K562 (cell line): ENCODE measurements at regions not wholly inside any gene's neighbourhood (a gene's known extent, or its start where the extent isn't known, plus 50 kb on each side); places are given as distances from the start of the nearest gene placed in this dataset.

Source experiments
- ATAC-seq: fragments of 200-7000 bp; cut with Tn5 transposase; 3 replicates; pipeline ENCODE4 v1.9.1; 2020; ENCODE audit warnings: moderate library complexity
- BruUV-seq: library from RNA; stranded (reverse); fragments of 400-500 nt; replicated peaks from 2 replicates; lab custom pipeline; 2021; lab: Mats Ljungman, UMichigan
- CTCF ChIA-PET: fragments of 300-600 bp; formaldehyde crosslinking; extraction: SDS; loops from one replicate; lab custom pipeline; 2021; ENCODE audit warnings: low intra/inter-chr PET ratio; lab: Yijun Ruan, JAX
- POLR2A ChIA-PET: fragments of 300-600, 350-650 bp; sonication (Branson Sonifier 250); formaldehyde crosslinking; extraction: SDS; loops from one replicate; lab custom pipeline; 2021; ENCODE audit warnings: antibody characterized with exemption, inconsistent platforms; lab: Yijun Ruan, JAX
- DNase-seq, 4 experiments: peaks; one replicate each; pipeline versions ENCODE4 v3.0.0 to v3.0.0-alpha.2; 2011 to 2018; ENCODE audit warnings: low spot score in 3 of 4, mixed read lengths in 3 of 4; ENCODE audit errors: extremely low read depth in 1 of 4
- FAIRE-seq: peaks from 2 replicates; lab custom pipeline; 2011; peaks lifted over from hg19 to GRCh38; lab: Jason Lieb, UNC
- H2AFZ ChIP-seq: 2 replicates; pipeline ENCODE4 v1.6.0; 2011; ENCODE audit warnings: low read depth, low read length, control low read depth, inconsistent platforms
- H3K27ac ChIP-seq: fragments of 200-600 bp; 3 replicates; pipeline ENCODE4 v1.8.0; 2011; ENCODE audit warnings: low read depth, mild to moderate bottlenecking, control low read depth, inconsistent platforms, low read length, moderate library complexity, mixed read lengths; ENCODE audit errors: extremely low read depth
- H3K27me3 ChIP-seq, 2 experiments: fragments of 300-600 bp in 1 of 2; 2 replicates in 1 of 2; 3 replicates in 1 of 2; pipeline versions ENCODE4 v1.6.0 to v1.8.0; 2011; ENCODE audit warnings: inconsistent platforms in 2 of 2, low read length in 2 of 2, mild to moderate bottlenecking in 1 of 2, mixed read lengths in 1 of 2, moderate library complexity in 1 of 2; ENCODE audit not compliant: control insufficient read depth in 2 of 2, insufficient read depth in 2 of 2
- H3K36me3 ChIP-seq: fragments of 300-600 bp; 3 replicates; pipeline ENCODE4 v1.8.0; 2011; ENCODE audit warnings: mild to moderate bottlenecking, low read length, inconsistent platforms; ENCODE audit not compliant: control insufficient read depth, insufficient read depth
- H3K4me1 ChIP-seq, 2 experiments: fragments of 200-600 bp in 1 of 2; replicated peaks in 1 of 2; 2 replicates in 1 of 2; 3 replicates in 1 of 2; pipeline versions ENCODE4 v1.5.1 to v1.8.0; 2011; ENCODE audit warnings: inconsistent platforms in 2 of 2, low read length in 2 of 2, mild to moderate bottlenecking in 1 of 2, mixed read lengths in 1 of 2, moderate library complexity in 1 of 2; ENCODE audit not compliant: control insufficient read depth in 2 of 2, insufficient read depth in 2 of 2
- H3K4me2 ChIP-seq: 2 replicates; pipeline ENCODE4 v1.6.1; 2011; ENCODE audit warnings: low read length, control low read depth, inconsistent platforms, mixed read lengths; ENCODE audit not compliant: insufficient read depth
- H3K4me3 ChIP-seq: fragments of 200-600 bp; sonication (generic), shearing (Covaris generic); 2 replicates; pipeline ENCODE4 v1.5.1; 2016; ENCODE audit warnings: control low read depth, inconsistent platforms
- H3K79me2 ChIP-seq: fragments of 200-600 bp; 3 replicates; pipeline ENCODE4 v1.8.0; 2011; ENCODE audit warnings: low read length, inconsistent platforms; ENCODE audit not compliant: control insufficient read depth, insufficient read depth
- H3K9ac ChIP-seq, 2 experiments: 2 replicates each; pipeline versions ENCODE4 v1.6.0 to v1.6.1; 2011; ENCODE audit warnings: low read depth in 2 of 2, low read length in 2 of 2, control low read depth in 1 of 2, inconsistent platforms in 1 of 2, mild to moderate bottlenecking in 1 of 2, mixed read lengths in 1 of 2; ENCODE audit not compliant: insufficient read depth in 1 of 2
- H3K9me1 ChIP-seq: one replicate; pipeline ENCODE4 v1.6.0; 2011; ENCODE audit warnings: inconsistent platforms, mild to moderate bottlenecking, low read length, moderate library complexity; ENCODE audit not compliant: control insufficient read depth, insufficient read depth
- H3K9me3 ChIP-seq: replicated peaks from 2 replicates; pipeline ENCODE4 v1.5.1; 2011; ENCODE audit warnings: low read depth, low read length, inconsistent platforms; ENCODE audit not compliant: control insufficient read depth, insufficient read depth
- H4K20me1 ChIP-seq: replicated peaks from 2 replicates; pipeline ENCODE4 v1.6.1; 2011; ENCODE audit warnings: low read length, inconsistent platforms, mixed read lengths; ENCODE audit not compliant: control insufficient read depth, insufficient read depth
- DMBX1 ChIP-seq: fragments of 250-450 bp; sonication (Bioruptor Pico); IDR thresholded peaks from 2 replicates; pipeline ENCODE4 v1.8.0; 2022; ENCODE audit warnings: inconsistent platforms, mild to moderate bottlenecking, moderate library complexity, borderline replicate concordance
- ETV1 ChIP-seq: fragments of 450-650 bp; conservative IDR thresholded peaks from 2 replicates; pipeline ENCODE4 v1.6.1; 2016; ENCODE audit warnings: missing genetic modification characterization, control low read depth, low read depth, missing compliant biosample characterization
- RERE ChIP-seq: sonication (generic); formaldehyde crosslinking; IDR thresholded peaks from 2 replicates; pipeline ENCODE4 v1.8.0; 2023; ENCODE audit warnings: missing genetic modification reagents, mild to moderate bottlenecking, borderline replicate concordance
- ZBTB11 ChIP-seq, 3 experiments: fragments of 200-800 bp in 1 of 3; fragments of 250-450 bp in 1 of 3; fragments of 450-650 bp in 1 of 3; sonication (Bioruptor Pico) in 1 of 3; sonication (Bioruptor generic) in 1 of 3; formaldehyde crosslinking in 1 of 3; IDR thresholded peaks; 2 replicates each; pipeline versions ENCODE4 v1.6.1 to v1.8.0; 2016 to 2022; ENCODE audit warnings: mild to moderate bottlenecking in 2 of 3, missing genetic modification characterization in 2 of 3, missing compliant biosample characterization in 1 of 3, moderate library complexity in 1 of 3
- WGBS: fragments of 100-300 bp; shearing (Covaris generic); methylation state at CpG from one replicate; pipeline ENCODE4 v1.1.6; 2016; ENCODE audit warnings: low coverage, mixed read lengths; ENCODE audit not compliant: insufficient coverage; ENCODE audit errors: missing lambda C conversion rate; 5-methylcytosine and 5-hydroxymethylcytosine counted together
- in situ Hi-C: fragments of 300-500 bp; cut with MboI; formaldehyde crosslinking; loops from 4 replicates; pipeline ENCODE4 v1.15.0; 2018; ENCODE audit warnings: inconsistent platforms, mixed read lengths
- intact Hi-C: fragments of 100-400 bp; cut with micrococcal nuclease; formaldehyde crosslinking; loops from 2 replicates; pipeline ENCODE4 v1.14.2; 2022
- TF ChIP-seq, protein P1 (sequence below): sonication (generic); formaldehyde crosslinking; IDR thresholded peaks from 2 replicates; pipeline ENCODE4 v1.8.1; 2022; ENCODE audit warnings: missing genetic modification reagents

DNA sequence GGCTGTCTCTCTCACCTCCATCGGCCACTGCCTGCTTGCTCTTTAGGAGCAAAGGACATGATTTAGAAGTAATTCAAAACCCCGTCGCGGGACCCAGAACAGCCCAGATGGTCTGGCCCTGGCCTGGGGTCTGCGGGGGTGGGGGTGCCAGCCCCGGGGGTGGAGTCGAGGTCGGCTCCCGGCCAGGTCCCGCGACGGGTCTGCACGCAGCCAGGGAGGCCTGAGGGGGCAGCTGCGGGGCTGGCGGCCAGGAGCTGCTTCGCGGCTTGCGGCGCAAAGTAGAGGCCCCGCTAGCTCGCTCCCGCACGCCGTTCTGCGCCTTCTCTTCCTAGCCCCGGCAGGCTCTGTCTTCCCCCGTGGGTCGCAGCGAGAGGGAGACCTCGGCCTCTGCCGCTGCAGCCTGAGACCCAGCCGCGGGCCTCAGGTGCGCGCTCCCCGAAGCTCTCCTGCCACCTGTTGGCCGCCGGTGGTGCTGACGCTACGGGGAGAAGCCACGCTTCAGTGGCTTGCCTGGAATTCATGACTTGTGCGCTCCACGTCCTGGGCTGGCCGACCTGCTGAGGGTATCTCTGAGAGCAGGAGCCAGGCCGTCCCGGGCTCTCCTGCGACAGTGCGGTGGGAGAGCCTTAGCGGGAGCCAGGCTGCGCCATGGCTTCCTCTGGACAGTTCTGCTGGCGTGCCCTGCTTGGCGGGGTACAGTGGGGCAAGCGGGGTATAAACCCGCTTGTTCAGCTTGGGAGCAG lies 157.2 kb upstream of the PITX1 start (continued):
- no peak for TF ChIP-seq ETV1 (tag)

DNA sequence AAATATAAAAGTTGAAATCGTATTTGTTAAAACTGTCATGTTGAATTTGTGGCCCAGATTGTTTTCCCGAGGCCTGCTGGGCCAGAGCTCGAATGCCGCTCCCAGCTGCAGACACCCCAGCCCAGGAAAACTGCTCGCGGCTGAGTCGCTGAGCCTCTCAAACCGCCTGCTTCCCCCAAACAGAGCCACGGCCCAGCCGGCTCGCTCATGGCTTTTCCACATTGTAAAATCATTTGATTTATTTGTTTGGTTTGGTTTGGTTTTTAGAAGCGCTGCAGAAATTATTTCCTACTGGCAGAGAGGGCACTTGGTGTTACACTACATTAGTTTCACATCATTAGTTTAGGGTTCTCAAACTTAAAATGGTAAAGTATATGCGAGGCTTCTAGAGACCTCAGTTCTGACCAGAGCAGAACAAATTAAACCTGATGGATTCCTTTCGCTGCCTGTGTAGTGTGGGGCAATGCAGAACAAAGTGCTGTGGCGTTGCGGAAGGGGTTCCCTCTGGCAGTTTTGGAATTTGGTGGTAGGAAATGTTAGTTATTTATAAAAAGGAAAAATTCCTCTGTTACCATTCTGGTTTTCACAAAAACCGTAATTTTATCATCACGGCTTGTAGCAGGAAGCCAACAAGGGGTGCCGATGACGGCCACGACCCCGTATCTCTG lies 156.5 kb upstream of the PITX1 start:
- H2AFZ ChIP-seq, result peak overlapping the region; percentile 75
- H3K9me3 ChIP-seq, result no peaks in the 10 kb centered on the region
- peak in 1 of 4 experiments; percentile 46 for DNase-seq
- H3K79me2 ChIP-seq, result no peaks in the 10 kb centered on the region
- WGBS, result 61% methylated on average over 22 of the region's 22 CpGs
- no peaks in the 10 kb centered on the region for H3K36me3 ChIP-seq
- H3K9me1 ChIP-seq, result no peaks in the 10 kb centered on the region
- peak overlapping the region; percentile 62; the same call in 2 of the 3 replicates for H3K27ac ChIP-seq
- H3K4me3 ChIP-seq, result peak overlapping the region; percentile 28
- POLR2A ChIA-PET, result interaction anchor here (1.4 to 2.3 kb wide), 4 partner anchors 22 to 164 kb away, joined by 3 to 10 read pairs (median 7); no protein-coding TSS in a partner anchor
- H3K27me3 ChIP-seq, result no peaks in the 10 kb centered on the region
- ATAC-seq, result no peak
- in situ Hi-C loops, result no loop called here
- TSS peak; percentile 34 for BruUV-seq
- intact Hi-C loops, result loop anchor here (5.0 kb wide), 2 partner anchors 142 to 158 kb away; partner anchors contain the start of gene PITX1
- peak overlapping the region; percentile 42 to 87; a peak in 3 of 4 replicates for H3K9ac ChIP-seq
- no peaks in the 10 kb centered on the region for H4K20me1 ChIP-seq
- H3K4me1 ChIP-seq, result peaks cover 36 to 52% of the 10 kb centered on the region in 2 experiments; a peak in 4 of 5 replicates
- no peak for FAIRE-seq
- peak overlapping the region; percentile 62 for H3K4me2 ChIP-seq
- CTCF ChIA-PET, result interaction anchor here (1.2 kb wide), 1 partner anchor 274 kb away, joined by 7 read pairs; no protein-coding TSS in a partner anchor
- TF ChIP-seq, protein P1, sequence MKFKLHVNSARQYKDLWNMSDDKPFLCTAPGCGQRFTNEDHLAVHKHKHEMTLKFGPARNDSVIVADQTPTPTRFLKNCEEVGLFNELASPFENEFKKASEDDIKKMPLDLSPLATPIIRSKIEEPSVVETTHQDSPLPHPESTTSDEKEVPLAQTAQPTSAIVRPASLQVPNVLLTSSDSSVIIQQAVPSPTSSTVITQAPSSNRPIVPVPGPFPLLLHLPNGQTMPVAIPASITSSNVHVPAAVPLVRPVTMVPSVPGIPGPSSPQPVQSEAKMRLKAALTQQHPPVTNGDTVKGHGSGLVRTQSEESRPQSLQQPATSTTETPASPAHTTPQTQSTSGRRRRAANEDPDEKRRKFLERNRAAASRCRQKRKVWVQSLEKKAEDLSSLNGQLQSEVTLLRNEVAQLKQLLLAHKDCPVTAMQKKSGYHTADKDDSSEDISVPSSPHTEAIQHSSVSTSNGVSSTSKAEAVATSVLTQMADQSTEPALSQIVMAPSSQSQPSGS (CRISPR knock-in tag), result no peak
- TF ChIP-seq RERE (CRISPR knock-in tag) (no peak), DMBX1 (CRISPR knock-in tag) (no peak), ZBTB11 (CRISPR knock-in tag; IDR thresholded peaks at IDR 0.05) (0 out of 6 replicates have a peak, but pooled peaks of 1 of the 3 experiments have one; percentile 9)
